ENCODE measurements at regions not wholly inside any gene's neighbourhood (a gene's known extent, or its start where the extent isn't known, plus 50 kb on each side); places are given as distances from the start of the nearest gene placed in this dataset.
A peak's percentile ranks its signal among the peaks of the same experiment; 100 is the strongest.

GRCh38 chr6:140908505-140908904 is 1224.2 kb upstream of the GJE1 start:
- no peaks in the 10 kb centered on the region for H3K9me3 Mint-ChIP-seq
- H3K36me3 Mint-ChIP-seq = no peaks in the 10 kb centered on the region
- H3K4me1 Mint-ChIP-seq = no peaks in the 10 kb centered on the region
- DNase-seq (no peak), ATAC-seq (replicated peaks) (no peak)
- H3K4me3 Mint-ChIP-seq = no peak overlapping the region
- no peaks in the 10 kb centered on the region for H3K27me3 Mint-ChIP-seq
- no peak overlapping the region for H3K27ac Mint-ChIP-seq

GRCh38 chr6:140907235-140907634 is 1225.5 kb upstream of the GJE1 start:
- no peaks in the 10 kb centered on the region for H3K27me3 Mint-ChIP-seq
- H3K36me3 Mint-ChIP-seq = no peaks in the 10 kb centered on the region
- H3K4me1 Mint-ChIP-seq = no peaks in the 10 kb centered on the region
- H3K9me3 Mint-ChIP-seq = peaks cover 0 to 2% of the 10 kb centered on the region in 2 donors
- ATAC-seq (replicated peaks) (no peak), DNase-seq (no peak)
- no peak overlapping the region for H3K4me3 Mint-ChIP-seq
- H3K27ac Mint-ChIP-seq = no peak overlapping the region

- Mint-ChIP-seq H3K27ac (no peak overlapping the region), H3K4me1 (no peaks in the 10 kb centered on the region), H3K27me3 (peaks cover 0 to 4% of the 10 kb centered on the region in 2 donors), H3K9me3 (peaks cover 7% of the 10 kb centered on the region in 2 donors), H3K36me3 (peaks cover 0 to 5% of the 10 kb centered on the region in 2 donors), H3K4me3 (no peak overlapping the region)
- DNase-seq (no peak), ATAC-seq (replicated peaks) (no peak)
Measured at GRCh38 chr6:140905724-140906123, 1227.0 kb upstream of the GJE1 start.

GRCh38 chr6:140905050-140905449 is 1227.7 kb upstream of the GJE1 start:
- Mint-ChIP-seq H3K4me1 (no peaks in the 10 kb centered on the region), H3K36me3 (peaks cover 0 to 5% of the 10 kb centered on the region in 2 donors), H3K27ac (no peak overlapping the region), H3K9me3 (peaks cover 7% of the 10 kb centered on the region in 2 donors), H3K27me3 (peaks cover 0 to 4% of the 10 kb centered on the region in 2 donors), H3K4me3 (no peak overlapping the region)
- no peak for ATAC-seq (replicated peaks)
- DNase-seq = no peak

- Mint-ChIP-seq H3K4me3 (peak overlapping the region in 1 of 2 donors; percentile 8), H3K27ac (no peak overlapping the region), H3K9me3 (peaks cover 14% of the 10 kb centered on the region in 2 donors), H3K27me3 (peaks cover 0 to 7% of the 10 kb centered on the region in 2 donors), H3K36me3 (peaks cover 0 to 5% of the 10 kb centered on the region in 2 donors), H3K4me1 (peaks cover 0 to 9% of the 10 kb centered on the region in 2 donors)
- ATAC-seq (replicated peaks) (no peak), DNase-seq (no peak)
Measured at GRCh38 chr6:140897804-140898573, 1234.7 kb upstream of the GJE1 start.

- H3K4me1 Mint-ChIP-seq = peaks cover 0 to 9% of the 10 kb centered on the region in 2 donors
- H3K9me3 Mint-ChIP-seq = peaks cover 12 to 14% of the 10 kb centered on the region in 2 donors
- ATAC-seq (replicated peaks) (peak in 1 of 2 donors; percentile 16), DNase-seq (no peak)
- H3K4me3 Mint-ChIP-seq = peak overlapping the region in 1 of 2 donors; percentile 8
- H3K27ac Mint-ChIP-seq = no peak overlapping the region
- peaks cover 0 to 5% of the 10 kb centered on the region in 2 donors for H3K36me3 Mint-ChIP-seq
- H3K27me3 Mint-ChIP-seq = peaks cover 0 to 7% of the 10 kb centered on the region in 2 donors
Measured at GRCh38 chr6:140897349-140897748, 1235.4 kb upstream of the GJE1 start.

GRCh38 chr6:140893432-140893831 is 1239.3 kb upstream of the GJE1 start:
- H3K9me3 Mint-ChIP-seq = peaks cover 5 to 7% of the 10 kb centered on the region in 2 donors
- no peak overlapping the region for H3K4me3 Mint-ChIP-seq
- H3K27me3 Mint-ChIP-seq = peaks cover 0 to 3% of the 10 kb centered on the region in 2 donors
- H3K4me1 Mint-ChIP-seq = peaks cover 0 to 9% of the 10 kb centered on the region in 2 donors
- ATAC-seq (replicated peaks) = no peak
- DNase-seq = no peak
- H3K27ac Mint-ChIP-seq = no peak overlapping the region
- H3K36me3 Mint-ChIP-seq = no peaks in the 10 kb centered on the region

- Mint-ChIP-seq H3K36me3 (no peaks in the 10 kb centered on the region), H3K27me3 (no peaks in the 10 kb centered on the region), H3K4me3 (no peak overlapping the region), H3K27ac (no peak overlapping the region), H3K9me3 (peaks cover 0 to 2% of the 10 kb centered on the region in 2 donors), H3K4me1 (no peaks in the 10 kb centered on the region)
- DNase-seq (no peak), ATAC-seq (replicated peaks) (no peak)
Measured at GRCh38 chr6:140879946-140880345, 1252.8 kb upstream of the GJE1 start.

GRCh38 chr6:140874066-140874465 is 1258.7 kb upstream of the GJE1 start:
- Mint-ChIP-seq H3K4me1 (no peaks in the 10 kb centered on the region), H3K9me3 (peaks cover 0 to 9% of the 10 kb centered on the region in 2 donors), H3K27me3 (no peaks in the 10 kb centered on the region), H3K4me3 (no peak overlapping the region), H3K36me3 (no peaks in the 10 kb centered on the region), H3K27ac (no peak overlapping the region)
- ATAC-seq (replicated peaks) (no peak), DNase-seq (no peak)

- Mint-ChIP-seq H3K4me1 (no peaks in the 10 kb centered on the region), H3K9me3 (peaks cover 0 to 12% of the 10 kb centered on the region in 2 donors), H3K36me3 (no peaks in the 10 kb centered on the region), H3K27ac (no peak overlapping the region), H3K4me3 (no peak overlapping the region), H3K27me3 (no peaks in the 10 kb centered on the region)
- ATAC-seq (replicated peaks) = no peak
- DNase-seq = no peak
Measured at GRCh38 chr6:140872885-140873284, 1259.8 kb upstream of the GJE1 start.

- H3K36me3 Mint-ChIP-seq = no peaks in the 10 kb centered on the region
- no peak for ATAC-seq (replicated peaks)
- H3K4me3 Mint-ChIP-seq = no peak overlapping the region
- H3K27me3 Mint-ChIP-seq = no peaks in the 10 kb centered on the region
- no peaks in the 10 kb centered on the region for H3K4me1 Mint-ChIP-seq
- DNase-seq = no peak
- no peak overlapping the region for H3K27ac Mint-ChIP-seq
- peaks cover 0 to 12% of the 10 kb centered on the region in 2 donors for H3K9me3 Mint-ChIP-seq
Measured at GRCh38 chr6:140871911-140872310, 1260.8 kb upstream of the GJE1 start.

GRCh38 chr6:140867336-140867735 is 1265.4 kb upstream of the GJE1 start:
- no peaks in the 10 kb centered on the region for H3K27me3 Mint-ChIP-seq
- no peak for DNase-seq
- H3K27ac Mint-ChIP-seq = no peak overlapping the region

GRCh38 chr6:140858381-140858971 is 1274.2 kb upstream of the GJE1 start:
- ATAC-seq (replicated peaks) (peak in 1 of 2 donors; percentile 19), DNase-seq (no peak)
- Mint-ChIP-seq H3K27me3 (no peaks in the 10 kb centered on the region), H3K4me3 (no peak overlapping the region), H3K9me3 (no peaks in the 10 kb centered on the region), H3K4me1 (peaks cover 0 to 5% of the 10 kb centered on the region in 2 donors), H3K36me3 (no peaks in the 10 kb centered on the region), H3K27ac (no peak overlapping the region)

More at GRCh38 chr6:140867336-140867735, 1265.4 kb upstream of the GJE1 start:
- Mint-ChIP-seq H3K4me1 (no peaks in the 10 kb centered on the region), H3K9me3 (peaks cover 0 to 9% of the 10 kb centered on the region in 2 donors), H3K36me3 (no peaks in the 10 kb centered on the region), H3K4me3 (no peak overlapping the region)
- no peak for ATAC-seq (replicated peaks)

GRCh38 chr6:140857739-140858380 is 1274.9 kb upstream of the GJE1 start:
- DNase-seq (no peak), ATAC-seq (replicated peaks) (peak; percentile 33 to 67)
- Mint-ChIP-seq H3K36me3 (no peaks in the 10 kb centered on the region), H3K4me1 (peaks cover 0 to 5% of the 10 kb centered on the region in 2 donors), H3K4me3 (no peak overlapping the region), H3K27ac (no peak overlapping the region), H3K9me3 (no peaks in the 10 kb centered on the region), H3K27me3 (no peaks in the 10 kb centered on the region)

Measured in stimulated activated naive B cell treated with anti-CD40 and anti-IgM and Interleukin-4, amounts not matched to agents 10 μg/mL and 1 μg/mL and 100 μg/mL, for 72 hours (primary cell).